T-helper 9 cell (primary cell): ENCODE measurements at regions not wholly inside any gene's neighbourhood (a gene's known extent, or its start where the extent isn't known, plus 50 kb on each side); places are given as distances from the start of the nearest gene placed in this dataset.

Experiments used
- DNase-seq: peaks from one replicate; pipeline ENCODE4 v3.0.0-alpha.2; 2020

DNA sequence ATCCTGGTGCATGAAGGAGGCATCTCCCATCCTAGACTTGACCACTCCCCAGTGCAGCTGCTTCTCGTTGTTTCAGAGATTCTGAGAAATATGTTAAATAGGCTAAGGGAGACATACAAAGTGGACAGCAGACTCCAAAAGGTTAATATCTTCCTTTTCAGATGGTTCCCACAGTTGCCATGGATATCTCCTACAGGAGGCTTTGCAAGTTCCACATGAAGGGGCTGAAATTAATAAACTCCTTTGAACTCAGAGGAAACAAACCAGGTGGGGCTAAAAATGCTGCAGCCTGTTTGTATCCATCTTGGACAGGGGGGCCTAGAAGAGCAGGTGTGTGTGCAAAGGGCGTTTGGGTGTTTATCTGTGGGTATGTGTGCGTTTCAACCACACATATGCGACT, 257.4 kb upstream of the XYLT1 start:
- no peak for DNase-seq

DNA sequence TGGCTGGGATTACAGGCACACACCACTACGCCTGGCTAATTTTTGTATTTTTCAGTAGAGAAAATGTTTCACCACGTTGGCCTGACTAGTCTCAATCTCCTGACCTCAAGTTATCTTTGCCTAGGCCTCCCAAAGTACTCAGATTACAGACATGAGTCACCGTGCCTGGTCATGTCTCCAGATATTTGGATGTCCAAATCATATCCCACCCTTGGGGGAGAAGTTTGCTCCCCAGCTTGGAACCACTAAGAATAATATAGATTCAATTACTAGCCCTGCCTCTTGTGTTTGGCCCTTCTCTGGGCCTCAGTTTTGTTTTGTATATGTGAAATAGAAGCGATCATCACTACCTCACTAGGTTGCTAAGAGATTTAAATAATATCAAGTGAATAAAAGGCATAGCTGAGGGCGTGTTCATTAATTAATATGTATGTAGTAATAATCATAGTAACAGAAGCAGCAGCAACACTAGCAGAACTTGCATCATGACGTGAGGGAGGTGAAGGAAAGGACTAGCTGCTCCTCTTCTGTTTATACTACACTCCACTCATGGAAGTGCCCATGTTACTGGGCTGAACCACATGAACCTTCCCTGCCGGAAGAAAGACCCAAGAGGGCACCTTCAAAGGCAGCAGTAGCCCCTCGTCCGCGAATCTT, 253.6 kb upstream of the XYLT1 start:
- DNase-seq: no peak

DNA sequence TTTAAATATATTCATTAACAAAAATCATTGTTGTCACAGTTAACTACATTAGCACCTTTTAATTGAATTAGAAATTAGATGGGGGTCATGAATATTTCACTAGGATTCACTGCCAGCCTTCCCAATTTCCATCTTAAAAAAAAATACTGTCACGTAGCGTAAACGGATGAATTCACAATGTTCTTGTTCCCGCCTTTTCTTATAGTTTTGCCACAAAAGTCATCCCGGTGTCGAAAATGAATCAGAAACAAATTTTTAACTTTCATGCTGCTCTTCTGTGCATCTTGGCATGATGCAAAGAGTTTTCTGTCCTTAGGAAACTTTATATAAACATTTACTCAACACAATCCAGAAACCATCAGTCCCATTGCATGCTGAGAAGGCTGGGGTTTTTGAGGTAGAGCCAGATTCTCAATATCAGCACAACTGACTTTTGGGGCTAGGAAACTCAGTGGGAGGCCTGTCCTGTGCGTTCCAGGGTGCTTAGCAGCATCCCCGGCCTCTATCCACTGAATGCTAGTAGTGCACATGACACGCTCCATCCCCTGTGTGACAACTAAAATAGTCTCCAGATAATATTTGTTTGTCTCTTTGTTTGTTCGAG, 252.9 kb upstream of the XYLT1 start:
- no peak for DNase-seq

DNA sequence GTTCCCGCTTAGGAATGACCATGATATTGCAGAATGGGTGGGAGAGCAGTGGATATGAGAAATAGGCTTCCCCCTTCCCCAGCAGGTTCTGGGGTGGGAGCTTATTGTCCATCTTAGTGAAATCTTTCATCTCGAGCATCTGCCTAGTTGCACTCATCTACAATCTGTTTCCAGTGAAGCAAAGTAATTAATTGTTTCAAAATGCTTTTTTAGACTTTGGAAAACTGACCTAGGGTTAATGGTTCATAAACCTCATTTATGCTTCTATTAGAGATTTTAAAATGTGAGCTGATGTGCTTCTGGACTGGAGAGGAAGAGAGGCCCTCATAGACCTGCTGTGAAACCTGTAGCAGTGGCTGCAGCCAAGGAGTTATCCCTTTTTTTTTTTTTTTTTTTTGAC, 247.7 kb upstream of the XYLT1 start:
- no peak for DNase-seq

DNA sequence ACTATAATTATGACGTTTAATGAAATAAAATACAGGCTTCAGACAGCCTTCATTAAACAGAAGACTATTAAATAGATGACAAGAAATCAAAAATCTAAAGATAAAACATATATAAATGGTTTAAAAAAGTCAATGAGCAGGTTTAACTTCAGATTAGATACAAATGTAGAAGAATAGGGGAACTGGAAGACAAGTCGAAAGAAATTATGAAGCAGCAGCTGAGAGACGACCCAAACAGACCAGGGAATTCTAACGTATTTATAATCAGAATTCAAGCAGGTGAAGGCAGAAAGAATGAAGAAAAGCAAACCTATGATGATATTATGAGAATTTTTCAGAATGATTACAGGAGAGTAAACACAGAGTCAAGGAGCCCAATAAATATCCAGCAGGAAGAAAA, 235.1 kb upstream of the XYLT1 start:
- DNase-seq: no peak

DNA sequence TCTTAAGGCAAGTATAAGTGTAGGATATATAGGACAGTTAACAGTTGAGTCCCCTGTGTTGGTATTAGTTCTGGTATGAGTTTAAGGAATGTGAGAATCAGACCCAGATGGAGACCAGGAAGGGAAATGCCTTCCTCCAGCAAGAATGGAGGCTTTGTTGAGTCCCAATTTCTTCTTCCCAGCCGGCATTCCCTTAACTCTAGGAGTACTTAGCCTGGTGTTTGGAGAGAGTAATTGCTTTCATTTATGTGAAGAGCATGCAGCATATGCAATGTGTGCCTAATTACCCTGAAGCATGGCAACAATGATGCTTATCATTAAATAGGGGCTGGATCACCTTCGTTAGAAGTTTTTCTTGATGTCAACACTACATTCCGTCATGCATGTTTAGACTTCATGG, 225.9 kb upstream of the XYLT1 start:
- DNase-seq: no peak

DNA sequence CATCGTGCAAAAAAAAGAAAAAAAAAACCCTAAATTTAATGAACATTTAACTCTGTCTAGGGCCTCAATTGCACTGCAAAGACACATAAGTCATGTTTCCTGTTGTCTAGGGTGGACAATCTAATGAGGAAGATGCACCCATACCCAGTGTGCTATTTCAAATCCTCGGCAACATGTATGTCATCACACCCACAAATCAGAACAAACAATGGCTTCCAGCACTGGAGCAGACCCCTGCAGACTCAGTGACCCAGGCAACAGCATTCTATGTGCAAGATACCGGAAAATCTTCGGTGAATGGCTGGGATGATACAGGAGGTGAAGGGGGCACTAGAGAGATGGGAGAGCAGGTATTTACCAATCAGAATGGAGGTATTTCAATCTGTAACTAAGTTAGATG, 221.7 kb upstream of the XYLT1 start:
- no peak for DNase-seq

DNA sequence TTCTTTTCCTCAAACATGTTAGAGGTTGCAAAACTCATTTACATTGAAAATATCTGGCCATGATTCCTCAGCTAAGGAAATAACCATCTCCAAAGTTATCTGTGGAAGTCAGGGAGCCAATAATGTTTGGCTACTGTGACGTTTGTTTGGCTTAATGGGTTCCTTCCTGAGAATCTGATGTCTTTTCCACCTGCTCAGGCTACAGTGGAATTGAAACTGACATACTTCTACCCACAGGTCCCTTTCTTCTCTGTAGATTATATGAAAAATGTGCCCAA, 221.1 kb upstream of the XYLT1 start:
- DNase-seq: no peak

DNA sequence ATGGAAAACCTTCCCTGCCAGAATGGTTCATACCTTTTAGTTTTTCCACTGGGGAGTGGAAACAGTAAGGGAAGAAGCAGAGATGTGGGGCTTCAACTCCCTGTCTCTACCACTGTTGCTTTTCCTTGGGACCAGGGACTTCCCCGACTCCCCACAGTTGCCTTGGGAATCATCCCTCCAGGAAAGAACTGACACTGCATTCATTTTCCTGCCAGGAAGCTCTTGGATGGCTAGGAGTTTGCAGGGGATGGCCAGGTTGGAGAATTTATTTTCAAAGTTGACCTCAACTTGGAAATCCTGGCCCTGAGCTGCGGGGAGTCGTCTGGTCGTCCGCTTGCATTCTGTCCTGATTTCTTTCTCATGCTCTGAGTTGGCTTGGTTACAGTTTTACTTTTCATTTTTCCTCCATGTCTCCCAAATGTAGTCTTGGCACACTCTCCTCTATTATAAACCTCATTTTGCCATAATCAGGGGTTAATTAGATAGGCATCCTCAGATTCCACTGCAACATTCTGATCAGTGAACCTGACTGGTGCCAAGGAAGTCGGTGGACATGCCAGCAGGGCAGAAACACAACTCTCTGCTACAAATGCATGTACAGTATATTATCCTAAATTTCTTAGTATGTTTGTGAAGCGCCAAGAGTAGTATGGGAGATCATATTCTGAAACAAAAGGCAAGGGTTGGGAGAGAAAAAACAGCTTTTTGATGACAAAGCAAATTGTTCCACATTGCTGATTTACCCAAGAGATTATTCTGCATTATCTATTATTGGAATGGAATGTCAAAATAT, 220.5 kb upstream of the XYLT1 start:
- DNase-seq: no peak

DNA sequence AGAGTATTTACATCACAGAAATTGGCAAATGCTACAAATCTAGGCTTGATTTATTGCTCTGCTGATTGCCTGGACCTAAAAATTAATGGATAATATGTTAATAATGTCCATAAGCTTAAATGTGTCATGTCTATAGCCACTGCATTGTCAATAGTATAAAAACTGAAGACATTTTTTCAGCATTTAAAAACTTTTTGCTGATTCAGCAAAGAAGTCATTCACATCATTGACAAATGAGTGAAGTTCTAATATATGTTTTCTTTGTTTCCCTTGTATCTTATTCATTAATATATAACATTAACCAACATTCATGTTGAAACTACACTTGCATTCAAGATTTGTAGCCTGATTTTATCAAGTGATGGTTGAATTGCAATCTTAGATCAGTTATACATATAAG, 214.7 kb upstream of the XYLT1 start:
- no peak for DNase-seq

DNA sequence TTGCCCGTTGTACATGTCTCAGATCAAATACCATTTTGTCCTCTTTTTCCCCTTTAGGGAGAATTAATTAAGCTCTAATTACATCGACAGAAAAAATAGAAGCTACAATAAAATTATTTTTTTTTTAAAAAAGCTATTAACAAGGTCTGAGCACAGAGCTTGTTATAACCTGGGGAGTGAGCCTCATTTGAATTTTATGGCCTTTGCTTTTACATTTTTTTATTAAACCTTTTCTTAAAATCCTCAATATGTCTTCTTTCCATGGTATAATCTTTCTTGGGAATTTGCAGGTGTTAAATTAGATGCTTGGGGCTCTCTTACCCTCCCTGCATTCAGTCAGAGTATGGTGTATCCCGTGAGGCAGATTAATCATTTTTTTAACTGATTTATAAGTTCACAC, 212.5 kb upstream of the XYLT1 start:
- no peak for DNase-seq

DNA sequence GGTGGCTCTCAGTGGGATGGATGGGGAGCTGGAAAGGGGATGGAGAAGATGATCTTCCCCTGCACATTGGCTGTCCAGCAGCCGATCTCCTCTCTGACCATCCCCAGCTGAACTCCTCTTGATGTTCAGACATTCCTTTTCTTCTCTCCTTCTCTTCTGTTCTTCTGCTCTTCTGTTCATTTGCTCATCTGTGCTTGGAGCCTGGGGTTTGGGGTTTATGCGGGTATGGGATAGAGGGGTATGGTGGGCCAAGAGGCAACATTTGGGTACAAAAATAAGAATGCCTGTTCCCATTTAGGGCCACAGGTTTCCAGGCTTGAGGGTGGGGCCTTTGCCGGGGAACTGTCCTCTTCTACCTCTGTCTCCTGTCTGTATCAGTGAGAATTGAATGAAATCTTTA, 205.4 kb upstream of the XYLT1 start:
- DNase-seq: no peak

DNA sequence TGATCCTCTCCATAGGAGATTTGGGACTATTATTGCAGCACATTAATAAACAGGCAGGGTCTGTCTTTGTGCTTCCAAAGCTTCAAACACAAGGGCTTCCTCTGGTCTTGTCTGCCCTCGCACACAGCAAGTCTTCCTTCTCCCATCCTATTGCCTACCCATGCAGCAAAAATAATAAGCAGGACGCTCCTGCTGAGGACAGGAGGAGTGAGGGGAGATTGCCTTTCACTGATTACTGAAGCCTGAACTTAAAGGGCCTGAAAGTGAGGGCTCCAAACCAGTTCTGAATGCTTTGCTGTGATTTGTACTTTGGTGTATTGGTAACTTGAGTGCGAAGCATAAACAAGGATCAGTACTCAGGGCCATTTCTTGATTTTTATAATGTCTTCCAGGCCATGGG, 197.6 kb upstream of the XYLT1 start:
- no peak for DNase-seq

DNA sequence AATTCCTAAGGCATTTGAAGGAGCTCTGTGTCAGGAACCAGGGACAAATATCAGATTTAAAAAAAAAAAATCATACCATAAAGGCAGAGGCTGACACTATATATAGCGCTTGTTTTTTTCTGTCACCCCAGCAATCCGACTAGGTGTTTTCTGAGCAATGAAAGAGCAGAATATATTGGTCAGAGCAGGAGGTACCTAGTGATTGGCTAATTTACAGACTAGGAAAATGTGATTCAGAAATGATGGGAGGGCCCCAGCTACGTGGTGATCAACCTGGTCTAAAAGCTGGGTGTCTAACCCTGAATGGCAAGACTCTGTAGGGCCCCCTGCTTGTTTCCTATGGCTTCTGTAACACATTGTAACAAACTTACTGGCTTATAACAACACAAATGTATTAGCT, 195.5 kb upstream of the XYLT1 start:
- DNase-seq: no peak

DNA sequence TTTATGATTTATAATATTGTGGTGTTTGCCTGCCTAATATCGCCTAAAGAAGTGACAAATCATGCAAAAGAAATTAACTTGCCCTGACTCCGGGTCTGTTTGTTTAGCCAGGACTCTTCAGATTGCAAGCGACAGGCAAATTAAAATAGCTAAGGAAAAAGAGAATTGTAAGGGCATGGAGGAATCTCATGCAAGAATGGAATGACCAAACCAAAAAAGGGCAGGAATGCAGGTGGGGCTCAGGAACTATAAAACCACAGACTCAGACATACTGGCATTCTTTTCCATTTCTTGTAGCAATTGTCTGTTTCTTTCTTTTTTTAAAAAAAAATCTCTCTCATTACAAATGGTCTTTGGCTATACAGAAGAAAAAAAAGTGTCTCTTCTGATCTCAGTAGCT, 188.1 kb upstream of the XYLT1 start:
- no peak for DNase-seq

DNA sequence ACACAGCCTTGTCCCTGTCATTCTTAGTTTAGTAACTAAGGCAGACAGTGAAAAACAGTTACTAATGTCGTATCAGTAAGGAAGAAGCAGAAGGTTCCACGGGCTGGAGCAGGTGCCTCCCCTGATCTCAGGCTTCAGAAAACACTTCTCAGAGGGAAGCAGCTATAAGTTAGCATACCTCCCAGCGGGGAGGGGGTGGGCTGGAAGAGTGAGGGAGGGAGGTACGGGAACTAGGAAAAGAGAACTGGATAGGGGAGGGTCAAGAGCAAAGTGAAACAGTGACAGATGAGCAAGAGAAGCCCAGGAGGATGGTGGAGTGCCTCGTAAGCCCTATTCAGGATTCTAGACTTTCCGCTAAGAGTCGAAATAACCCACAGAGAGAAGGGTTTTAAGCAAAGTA, 186.3 kb upstream of the XYLT1 start:
- DNase-seq: no peak

DNA sequence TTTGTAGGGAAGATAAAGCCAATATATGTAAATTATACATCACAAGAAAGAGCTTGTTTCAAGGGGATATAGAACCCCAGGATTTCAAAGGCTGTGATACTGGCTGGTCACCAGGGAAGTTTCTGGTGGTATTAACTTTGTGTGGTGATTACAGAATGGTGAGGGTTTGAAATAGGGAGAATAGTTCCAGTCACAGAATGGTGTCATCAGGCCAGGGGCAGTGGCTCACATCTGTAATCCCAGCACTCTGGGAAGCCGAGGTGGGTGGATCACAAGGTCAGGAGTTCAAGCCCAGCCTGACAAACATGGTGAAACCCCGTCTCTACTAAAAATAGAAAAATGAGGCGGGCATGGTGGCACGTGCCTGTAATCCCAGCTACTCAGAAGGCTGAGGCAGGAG, 183.8 kb upstream of the XYLT1 start:
- no peak for DNase-seq

DNA sequence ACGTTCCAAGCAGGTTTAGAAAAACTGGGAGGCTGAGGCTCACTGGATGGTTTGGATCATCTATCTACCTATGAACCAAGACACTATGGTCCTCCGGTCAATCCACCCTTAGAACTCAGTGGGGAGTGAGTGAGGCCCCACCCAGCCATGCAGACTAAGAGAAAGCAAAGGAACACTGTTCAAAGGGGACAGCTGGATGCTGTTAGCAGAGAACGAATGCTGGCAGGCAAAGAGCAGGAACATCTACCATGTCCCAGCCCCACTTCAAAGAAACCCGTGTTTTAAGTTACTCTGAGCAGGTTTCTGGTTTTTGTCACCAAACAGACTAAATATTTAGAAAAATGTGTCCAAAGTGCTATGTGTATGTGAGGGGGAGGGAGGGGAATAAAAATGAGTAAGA, 183.4 kb upstream of the XYLT1 start:
- DNase-seq: no peak

DNA sequence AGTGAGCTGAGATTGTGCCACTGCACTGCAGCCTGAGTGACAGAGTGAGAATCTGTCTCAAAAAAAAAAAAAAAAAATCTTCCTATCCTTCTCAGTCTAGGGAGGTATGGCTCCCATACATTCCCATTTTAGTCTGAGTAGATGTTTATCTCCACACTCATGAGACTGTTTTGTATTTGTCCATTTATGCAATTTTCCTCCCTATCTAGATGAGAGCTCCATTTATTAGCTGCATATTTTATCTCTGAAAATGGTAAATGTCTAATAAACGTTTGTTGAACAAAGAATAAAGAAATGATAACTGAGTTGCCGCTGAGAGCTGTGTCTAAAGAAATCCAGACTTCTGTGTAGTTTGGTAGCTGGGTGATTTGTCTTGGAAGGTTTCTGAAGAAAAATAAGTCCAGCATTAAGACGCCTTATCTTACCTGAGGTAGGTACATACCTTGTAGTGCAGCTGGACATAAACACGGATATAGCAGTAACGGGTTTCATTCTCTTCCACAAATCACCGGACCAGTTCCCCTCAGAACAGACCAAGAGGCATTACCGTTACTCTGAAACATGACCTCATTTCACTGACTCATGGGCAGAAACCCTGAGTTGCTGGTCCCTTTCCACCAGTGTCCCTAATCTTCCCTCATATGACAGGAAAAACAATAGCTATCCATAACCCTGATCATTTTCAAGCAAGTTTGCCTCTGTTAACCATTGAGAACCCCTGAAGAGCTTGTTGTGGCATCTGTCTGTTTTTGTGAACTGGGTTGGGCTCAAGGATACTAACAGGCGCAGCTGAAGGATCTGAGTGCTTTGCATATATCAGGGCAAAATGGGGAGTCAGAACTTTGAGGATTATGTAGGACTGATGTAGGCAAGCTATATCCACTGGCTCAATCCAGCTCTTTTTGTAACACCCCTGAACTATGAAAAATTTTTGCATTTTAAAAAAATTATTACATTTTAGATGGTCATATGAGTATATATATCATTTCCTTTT, 177.4 kb upstream of the XYLT1 start:
- no peak for DNase-seq

DNA sequence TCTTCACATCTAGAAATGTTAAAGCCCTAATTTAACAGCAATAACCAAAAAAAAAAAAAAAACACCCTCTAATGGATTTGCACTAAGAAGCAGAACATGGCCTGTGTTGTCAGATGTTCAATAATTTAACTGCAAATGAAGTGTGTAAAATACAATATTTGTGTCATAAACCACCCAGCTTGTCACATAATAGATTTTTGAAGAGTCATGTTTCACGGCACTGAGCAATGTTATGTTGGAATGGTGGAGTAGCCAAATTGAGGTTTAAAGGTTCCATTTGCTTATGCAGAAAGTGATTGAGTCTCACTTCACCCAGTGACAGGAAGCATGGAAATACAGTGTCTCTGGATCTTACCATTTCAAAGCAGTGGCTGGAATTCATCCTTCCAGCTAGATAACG, 173.2 kb upstream of the XYLT1 start:
- DNase-seq: no peak

DNA sequence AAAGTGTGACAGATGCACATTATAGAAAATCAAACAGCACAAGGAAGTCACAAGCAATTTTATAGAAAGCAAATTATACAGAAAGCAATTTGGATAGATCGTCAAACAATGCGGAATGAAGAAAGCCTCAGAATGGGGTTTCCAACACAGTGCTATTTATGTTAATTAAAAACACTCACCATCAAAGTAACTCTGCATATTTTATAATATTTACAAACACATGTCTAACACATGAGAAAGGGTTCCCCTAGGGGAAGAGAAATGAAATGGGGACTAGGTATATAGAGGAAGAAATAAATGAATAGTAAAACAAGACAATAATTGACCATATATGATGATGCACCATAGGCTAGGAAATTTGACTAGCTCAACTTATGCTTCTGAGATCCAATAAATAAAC, 171.2 kb upstream of the XYLT1 start:
- no peak for DNase-seq

DNA sequence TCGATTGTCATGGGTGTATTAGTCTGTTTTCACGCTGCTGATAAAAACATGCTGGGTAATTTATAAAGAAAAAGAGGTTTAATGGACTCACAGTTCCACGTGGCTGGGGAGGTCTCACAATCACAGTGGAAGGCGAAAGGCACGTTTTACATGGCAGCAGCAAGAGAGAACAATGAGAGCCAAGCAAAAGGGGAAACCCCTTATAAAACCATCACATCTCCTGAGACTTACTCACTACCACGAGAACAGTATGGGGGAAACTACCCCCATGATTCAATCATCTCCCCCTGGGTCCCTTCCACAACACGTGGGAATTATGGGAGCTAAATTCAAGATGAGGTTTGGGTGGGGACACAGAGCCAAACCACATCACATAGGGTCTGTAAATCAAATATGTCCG, 167.4 kb upstream of the XYLT1 start:
- DNase-seq: no peak

DNA sequence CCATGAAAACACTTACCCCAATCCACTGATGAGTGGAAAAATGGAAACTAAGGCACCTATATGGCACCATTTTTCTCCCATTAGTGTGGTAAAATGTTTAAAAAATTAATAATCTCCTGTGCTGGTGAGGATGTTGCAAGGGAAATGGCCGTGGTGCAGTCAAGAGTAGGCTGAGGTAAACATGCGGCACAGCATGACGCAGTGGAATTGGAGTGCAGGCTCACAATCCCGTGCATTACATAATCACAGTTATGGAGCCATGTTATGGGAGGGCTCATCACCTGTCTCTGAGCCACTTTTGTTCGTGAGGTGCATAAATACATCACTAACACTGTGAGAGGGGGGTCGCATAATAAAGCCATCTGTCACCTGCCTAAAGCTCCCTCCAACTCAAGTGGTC, 164.4 kb upstream of the XYLT1 start:
- DNase-seq: no peak
